ENCODE measurements at regions not wholly inside any gene's neighbourhood (a gene's known extent, or its start where the extent isn't known, plus 50 kb on each side); places are given as distances from the start of the nearest gene placed in this dataset.

DNA sequence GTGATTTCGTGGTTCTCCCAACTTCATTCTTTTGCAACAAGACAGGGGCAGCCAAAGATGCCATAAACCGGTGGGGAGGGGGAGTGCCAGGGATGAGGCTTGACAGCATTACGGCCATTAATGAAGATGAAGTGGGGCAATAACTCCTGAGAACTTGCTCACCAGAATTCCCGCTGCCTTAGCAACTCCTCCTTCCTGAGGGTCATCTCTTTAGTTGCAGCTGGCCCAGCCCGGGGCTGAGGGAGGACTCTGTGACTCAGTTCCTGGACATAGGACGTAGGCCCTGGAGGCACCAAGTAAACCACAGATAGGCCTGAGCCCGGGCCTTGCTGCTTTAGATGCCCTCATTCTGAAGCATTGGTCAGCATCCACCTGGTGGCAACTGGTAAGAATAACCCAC, 330.2 kb downstream of the RRAGC start:
- Histone ChIP-seq H4K20me1 (ENCODE audit: control insufficient read depth, insufficient read depth, insufficient read length) (no peaks in the 10 kb centered on the region), H3K9me3 (ENCODE audit: control insufficient read depth, low read depth, low read length) (no peaks in the 10 kb centered on the region), H2AK5ac (ENCODE audit: insufficient read length, low read length) (no peak overlapping the region), H2BK12ac (ENCODE audit: insufficient read length, low read depth, low read length) (no peak overlapping the region), H3K14ac (ENCODE audit: insufficient read depth, low read length) (no peak overlapping the region), H3K23ac (ENCODE audit: insufficient read length, low read depth, low read length) (no peak overlapping the region), H2BK5ac (ENCODE audit: insufficient read length, low read length) (no peak overlapping the region), H2BK120ac (ENCODE audit: low read depth, low read length, poor library complexity, severe bottlenecking) (no peak overlapping the region), H2BK15ac (ENCODE audit: low read depth, low read length) (no peak overlapping the region), H2AFZ (ENCODE audit: low read length) (no peak overlapping the region), H4K91ac (ENCODE audit: insufficient read length, low read depth, low read length) (no peak overlapping the region), H3K23me2 (ENCODE audit: insufficient read length, low read depth, low read length, poor library complexity, severe bottlenecking) (no peaks in the 10 kb centered on the region), H3K56ac (ENCODE audit: insufficient read length, low read depth, low read length) (no peak overlapping the region), H3K27me3 (ENCODE audit: insufficient read depth, low read length) (no peaks in the 10 kb centered on the region), H3T11ph (ENCODE audit: low read length) (no peak overlapping the region), H3K18ac (ENCODE audit: insufficient read length, low read depth, low read length) (no peak overlapping the region), H4K5ac (ENCODE audit: insufficient read length, low read depth, low read length) (no peak overlapping the region), H3K79me2 (ENCODE audit: insufficient read depth, low read length) (no peaks in the 10 kb centered on the region), H4K8ac (replicated peaks; ENCODE audit: insufficient read length, low read depth, low read length) (no peak overlapping the region), H3K9ac (ENCODE audit: extremely low read depth, insufficient read length, low read length) (no peak overlapping the region), H3K27ac (ENCODE audit: insufficient read length, low read depth, low read length) (no peak overlapping the region), H3K4me2 (ENCODE audit: insufficient read depth, insufficient read length, low read length) (no peak overlapping the region), H2BK20ac (ENCODE audit: low read depth, low read length, poor library complexity, severe bottlenecking) (no peak overlapping the region), H3K4me1 (ENCODE audit: insufficient read depth, low read length) (0 out of 2 replicates have a peak, but pooled peaks cover 5% of the 10 kb centered on the region), H3K79me1 (ENCODE audit: insufficient read depth, low read depth, low read length, poor library complexity, severe bottlenecking) (no peaks in the 10 kb centered on the region), H3K4ac (ENCODE audit: low read depth, low read length) (no peak overlapping the region)
- no peak for TF ChIP-seq CTCF (conservative IDR thresholded peaks at IDR 0.05)
- Mint-ChIP-seq H3K36me3 (ENCODE audit: insufficient read depth in 1 of 3, low read depth in 3 of 3) (no peaks in the 10 kb centered on the region), H3K27ac (no peak overlapping the region), H3K4me3 (no peak overlapping the region), H3K27me3 (ENCODE audit: low read depth) (peaks cover 10% of the 10 kb centered on the region; the same call in 1 of the 2 replicates), H3K9me3 (no peaks in the 10 kb centered on the region), H3K4me1 (peaks cover 4 to 5% of the 10 kb centered on the region in 2 experiments)
- DNase-seq: no peak
- WGBS (ENCODE audit: extremely low coverage, insufficient read length, low lambda C conversion rate): no CpG with 5 or more reads among the region's 7 CpGs

All from H9 (cell line).